GM12875 (cell line): ENCODE measurements at regions not wholly inside any gene's neighbourhood (a gene's known extent, or its start where the extent isn't known, plus 50 kb on each side); places are given as distances from the start of the nearest gene placed in this dataset.

Source experiments
- H3K4me3 ChIP-seq: one replicate; pipeline ENCODE4 v1.5.1; 2011; ENCODE audit warnings: low read depth, low read length, control low read depth
- CTCF ChIP-seq: IDR thresholded peaks from 2 replicates; pipeline ENCODE4 v1.5.1; 2011; ENCODE audit warnings: low read depth, mild to moderate bottlenecking, control low read depth, inconsistent platforms, low read length, moderate library complexity, borderline replicate concordance; ENCODE audit not compliant: insufficient read depth

GRCh38 chr13:87788363-87788762 is 117.2 kb downstream of the SLITRK5 start:
- no peak for TF ChIP-seq CTCF
- H3K4me3 ChIP-seq = no peak overlapping the region

GRCh38 chr13:87792878-87793277 is 121.7 kb downstream of the SLITRK5 start:
- TF ChIP-seq CTCF = no peak
- H3K4me3 ChIP-seq = no peak overlapping the region

- no peak for TF ChIP-seq CTCF
- no peak overlapping the region for H3K4me3 ChIP-seq
These were observed 127.4 kb downstream of the SLITRK5 start for GRCh38 chr13:87798536-87798935.

- TF ChIP-seq CTCF = no peak
- no peak overlapping the region for H3K4me3 ChIP-seq
These were observed 139.2 kb downstream of the SLITRK5 start for GRCh38 chr13:87810391-87810801.

- no peak for TF ChIP-seq CTCF
- no peak overlapping the region for H3K4me3 ChIP-seq
These were observed 139.8 kb downstream of the SLITRK5 start for GRCh38 chr13:87810920-87811344.

- no peak for TF ChIP-seq CTCF
- no peak overlapping the region for H3K4me3 ChIP-seq
These were observed 143.2 kb downstream of the SLITRK5 start for GRCh38 chr13:87814403-87814802.

GRCh38 chr13:87820241-87820640 is 149.1 kb downstream of the SLITRK5 start:
- no peak overlapping the region for H3K4me3 ChIP-seq
- no peak for TF ChIP-seq CTCF
